GM12865 (cell line): ENCODE measurements at regions not wholly inside any gene's neighbourhood (a gene's known extent, or its start where the extent isn't known, plus 50 kb on each side); places are given as distances from the start of the nearest gene placed in this dataset.

Experiments used
- DNase-seq: peaks from one replicate; pipeline ENCODE4 v3.0.0; 2010; ENCODE audit warnings: low read depth
- H3K4me3 ChIP-seq: 2 replicates; pipeline ENCODE4 v1.5.1; 2011; ENCODE audit warnings: mild to moderate bottlenecking, low read depth, low read length, control low read depth
- TF ChIP-seq, protein P1 (sequence below): IDR thresholded peaks from 2 replicates; pipeline ENCODE4 v1.5.1; 2011; ENCODE audit warnings: low read length, control low read depth, low read depth, inconsistent platforms; ENCODE audit not compliant: insufficient read depth; ENCODE audit errors: missing control alignments

DNA sequence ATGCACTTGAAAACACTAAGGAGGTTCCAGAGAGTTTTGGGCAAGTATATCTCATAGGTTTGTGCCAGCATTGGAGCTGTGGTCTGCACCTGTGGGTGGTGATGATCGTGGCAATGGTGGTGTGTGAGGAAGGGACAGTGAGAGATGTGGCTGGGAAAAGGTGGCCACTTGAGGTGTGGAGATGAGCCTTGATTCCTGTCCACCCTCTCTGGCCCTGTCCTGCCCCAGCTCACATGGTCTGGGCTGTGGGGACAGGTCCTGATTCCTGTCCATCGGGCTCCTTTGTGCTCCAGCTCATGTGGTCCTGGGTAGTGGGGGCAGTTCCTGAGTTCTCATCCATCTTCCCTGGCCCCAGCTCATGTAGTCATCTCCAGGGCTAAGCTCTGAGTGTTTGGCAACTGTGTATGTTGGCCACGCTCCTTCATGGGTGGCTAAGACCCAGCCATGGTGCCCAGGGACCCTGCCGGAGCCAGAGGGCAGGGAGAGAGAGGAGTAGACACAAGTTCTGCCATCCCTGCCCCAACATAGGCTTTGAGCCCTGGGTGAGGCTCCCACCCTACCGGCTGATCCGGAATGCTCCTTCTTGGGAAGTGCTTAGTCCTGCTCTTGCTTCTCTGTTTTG is 294.4 kb upstream of the HDAC4 start:
- no peak overlapping the region for H3K4me3 ChIP-seq
- TF ChIP-seq, protein P1, sequence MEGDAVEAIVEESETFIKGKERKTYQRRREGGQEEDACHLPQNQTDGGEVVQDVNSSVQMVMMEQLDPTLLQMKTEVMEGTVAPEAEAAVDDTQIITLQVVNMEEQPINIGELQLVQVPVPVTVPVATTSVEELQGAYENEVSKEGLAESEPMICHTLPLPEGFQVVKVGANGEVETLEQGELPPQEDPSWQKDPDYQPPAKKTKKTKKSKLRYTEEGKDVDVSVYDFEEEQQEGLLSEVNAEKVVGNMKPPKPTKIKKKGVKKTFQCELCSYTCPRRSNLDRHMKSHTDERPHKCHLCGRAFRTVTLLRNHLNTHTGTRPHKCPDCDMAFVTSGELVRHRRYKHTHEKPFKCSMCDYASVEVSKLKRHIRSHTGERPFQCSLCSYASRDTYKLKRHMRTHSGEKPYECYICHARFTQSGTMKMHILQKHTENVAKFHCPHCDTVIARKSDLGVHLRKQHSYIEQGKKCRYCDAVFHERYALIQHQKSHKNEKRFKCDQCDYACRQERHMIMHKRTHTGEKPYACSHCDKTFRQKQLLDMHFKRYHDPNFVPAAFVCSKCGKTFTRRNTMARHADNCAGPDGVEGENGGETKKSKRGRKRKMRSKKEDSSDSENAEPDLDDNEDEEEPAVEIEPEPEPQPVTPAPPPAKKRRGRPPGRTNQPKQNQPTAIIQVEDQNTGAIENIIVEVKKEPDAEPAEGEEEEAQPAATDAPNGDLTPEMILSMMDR, result no peak
- no peak for DNase-seq

DNA sequence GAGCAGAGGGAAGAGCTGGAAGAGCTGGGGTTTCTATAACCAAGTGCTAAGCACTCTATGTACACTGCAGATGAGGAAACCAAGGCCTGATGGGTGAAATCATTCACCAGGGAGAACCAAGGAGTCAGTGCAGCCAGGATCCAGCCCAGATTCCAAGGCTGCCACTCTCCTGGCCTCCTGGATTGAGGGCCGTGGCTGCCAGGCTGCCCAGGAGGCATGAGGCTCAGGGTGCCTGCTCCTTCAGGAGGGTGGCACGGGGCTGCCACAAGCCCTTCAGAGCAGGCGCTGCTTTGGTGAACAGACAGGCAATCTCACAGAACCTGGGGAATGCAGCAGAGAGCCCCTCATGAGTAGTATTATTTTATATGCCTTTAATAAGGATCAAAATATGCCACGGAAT is 293.7 kb upstream of the HDAC4 start:
- no peak overlapping the region for H3K4me3 ChIP-seq
- no peak for DNase-seq
- TF ChIP-seq, protein P1, result no peak

DNA sequence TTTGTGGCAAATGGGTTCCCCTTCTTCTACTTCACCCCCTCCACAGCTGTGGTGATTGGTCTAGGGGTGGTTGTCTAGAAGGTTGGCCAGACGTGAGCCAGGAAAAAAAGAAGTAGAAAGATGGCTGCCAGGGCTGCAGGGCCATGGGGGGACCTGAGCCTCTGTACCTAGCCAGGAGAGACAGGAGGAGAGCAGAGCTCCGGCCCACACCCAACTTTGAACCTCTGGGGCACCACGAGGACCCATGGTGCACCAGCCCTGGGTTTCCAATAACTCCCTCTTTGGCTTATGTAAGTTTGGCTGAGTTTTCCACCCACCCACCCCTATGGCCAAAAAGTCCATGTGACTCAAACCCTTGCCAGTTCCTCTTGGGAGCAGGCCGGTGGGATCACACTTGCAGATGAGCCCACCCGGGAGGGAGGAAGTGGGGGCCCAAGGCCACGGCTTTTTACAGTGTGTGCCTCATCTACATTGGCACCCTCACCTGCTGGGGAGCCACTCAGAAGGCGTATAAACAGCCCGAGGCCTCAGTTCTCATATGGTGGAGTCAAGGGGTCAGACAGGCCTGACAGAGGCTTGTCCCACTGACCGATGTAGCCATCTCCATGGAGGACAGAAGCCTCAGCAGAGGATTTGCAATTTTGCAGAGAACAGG is 293.1 kb upstream of the HDAC4 start:
- H3K4me3 ChIP-seq, result no peak overlapping the region
- TF ChIP-seq, protein P1, result no peak
- DNase-seq, result no peak

DNA sequence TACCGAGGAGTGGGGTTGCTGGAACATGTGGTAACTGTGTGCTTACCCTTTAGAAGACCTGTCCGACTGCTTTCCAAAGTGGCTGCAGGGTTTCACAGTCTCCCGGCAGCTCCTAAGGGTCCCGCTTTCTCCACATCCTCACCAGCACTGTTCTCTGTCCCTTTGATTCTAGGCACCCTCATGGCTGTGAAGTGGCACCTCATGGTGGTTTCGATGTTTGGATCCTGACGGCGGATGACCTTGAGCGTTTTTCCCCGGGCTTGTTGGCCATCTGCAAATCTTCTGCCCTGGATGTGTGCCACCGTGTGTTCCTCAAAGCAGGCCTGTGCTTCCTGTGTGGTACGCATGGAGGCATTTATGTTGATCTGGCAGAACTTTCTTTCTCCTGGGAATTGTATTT is 292.5 kb upstream of the HDAC4 start:
- TF ChIP-seq, protein P1, result no peak
- no peak overlapping the region for H3K4me3 ChIP-seq
- DNase-seq, result no peak

DNA sequence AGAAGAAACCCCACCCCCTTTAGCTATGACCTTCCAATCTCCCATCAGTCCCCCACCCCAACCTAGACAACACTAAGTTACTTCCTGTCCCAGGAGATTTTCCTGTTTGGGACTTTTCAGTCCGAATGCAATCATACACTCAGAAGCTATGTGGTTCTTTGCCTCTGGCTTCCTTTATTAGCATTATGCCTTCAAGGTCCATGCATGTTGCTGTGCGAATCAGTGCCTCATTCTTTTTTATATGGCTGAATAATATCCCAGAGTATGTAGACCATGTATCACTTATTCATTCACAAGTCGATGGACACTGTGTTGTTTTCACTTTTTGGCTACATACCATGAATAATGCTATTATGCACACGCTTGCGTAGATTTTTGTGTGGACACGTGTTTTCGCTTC is 292.1 kb upstream of the HDAC4 start:
- no peak overlapping the region for H3K4me3 ChIP-seq
- TF ChIP-seq, protein P1, result no peak
- no peak for DNase-seq

DNA sequence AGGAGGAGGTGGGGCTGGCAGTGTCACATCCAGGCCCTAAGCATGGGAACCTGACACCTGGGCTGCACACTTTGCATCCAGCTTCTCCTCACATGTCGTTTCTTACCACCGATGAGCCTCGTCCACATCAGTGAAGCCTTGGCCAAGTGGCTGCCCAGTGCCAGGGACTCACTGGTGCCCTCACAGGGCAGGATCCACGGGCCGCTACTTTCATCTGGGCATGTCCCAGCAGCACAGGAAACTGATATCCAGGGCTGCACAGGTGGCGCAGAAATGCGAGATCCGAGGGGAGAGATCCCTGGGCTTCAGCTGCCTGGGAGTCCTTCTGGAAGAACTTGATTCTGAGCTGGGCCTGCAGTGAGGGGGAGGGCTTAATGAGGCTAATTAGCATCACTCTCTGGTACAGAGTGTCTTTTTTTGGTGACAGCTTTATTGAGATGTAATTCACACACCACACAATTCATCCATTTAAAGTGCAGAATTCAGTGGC is 291.6 kb upstream of the HDAC4 start:
- no peak for DNase-seq
- TF ChIP-seq, protein P1, result no peak
- no peak overlapping the region for H3K4me3 ChIP-seq

DNA sequence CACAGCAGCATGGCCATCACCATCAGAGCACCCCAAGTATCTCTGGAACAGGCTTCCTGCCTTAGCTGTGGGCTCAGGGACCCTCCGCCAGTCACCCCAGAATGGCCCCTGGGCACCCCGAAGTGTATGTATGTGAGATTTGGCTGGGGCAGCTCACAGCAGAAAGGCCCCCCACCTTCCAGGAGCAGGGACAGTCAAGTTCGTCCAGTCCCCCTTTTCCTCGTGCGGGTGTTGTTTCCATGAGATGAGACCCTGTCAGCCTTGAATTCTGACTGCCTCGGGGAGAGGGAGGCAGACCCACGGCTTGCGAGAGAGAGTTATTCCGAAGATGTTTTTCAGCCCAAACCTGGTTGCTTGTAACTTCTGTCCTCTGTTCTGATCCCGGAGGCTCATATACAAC is 290.9 kb upstream of the HDAC4 start:
- no peak overlapping the region for H3K4me3 ChIP-seq
- TF ChIP-seq, protein P1, result no peak
- DNase-seq, result no peak
